ENCODE measurements at regions not wholly inside any gene's neighbourhood (a gene's known extent, or its start where the extent isn't known, plus 50 kb on each side); places are given as distances from the start of the nearest gene placed in this dataset.

GRCh38 chr2:84017010-84017409 is 442.1 kb downstream of the SUCLG1 start:
- Histone ChIP-seq H3K4me1 (ENCODE audit: insufficient read depth) (no peaks in the 10 kb centered on the region), H3K4me2 (ENCODE audit: unreplicated experiment) (no peak overlapping the region), H3K36me3 (ENCODE audit: low read depth) (no peaks in the 10 kb centered on the region), H3K9ac (no peak overlapping the region), H4K20me1 (ENCODE audit: insufficient read depth) (no peaks in the 10 kb centered on the region), H3K27me3 (replicated peaks; ENCODE audit: insufficient read depth) (no peaks in the 10 kb centered on the region), H3K9me3 (ENCODE audit: low read depth) (no peaks in the 10 kb centered on the region), H3K79me2 (ENCODE audit: insufficient read depth) (no peaks in the 10 kb centered on the region), H3K9me2 (ENCODE audit: insufficient read depth) (no peaks in the 10 kb centered on the region), H2AFZ (no peak overlapping the region), H3K27ac (no peak overlapping the region), H3F3A (ENCODE audit: insufficient read depth) (no peaks in the 10 kb centered on the region), H3K4me3 (no peak overlapping the region)
- in situ Hi-C loops (cut with MboI): no loop called here
- DNase-seq: no peak
- TF ChIP-seq EZH2phosphoT487 (IDR thresholded peaks at IDR 0.05; ENCODE audit: insufficient read depth, low read depth) (no peak), EZH2 (IDR thresholded peaks at IDR 0.05; ENCODE audit: insufficient read depth, poor library complexity, severe bottlenecking) (no peak)

GRCh38 chr2:84016183-84016582 is 442.9 kb downstream of the SUCLG1 start:
- H3K79me2 ChIP-seq (ENCODE audit: insufficient read depth): no peaks in the 10 kb centered on the region
- 33 to 42% methylated on average over 5 of the region's 5 CpGs for WGBS, 2 experiments (ENCODE audit: low coverage in 1 of 2, low lambda C conversion rate in 2 of 2, missing lambda C conversion rate in 2 of 2)
- H4K20me1 ChIP-seq (ENCODE audit: insufficient read depth): no peaks in the 10 kb centered on the region
- H2AFZ ChIP-seq: no peak overlapping the region
- no peak overlapping the region for H3K4me2 ChIP-seq (ENCODE audit: unreplicated experiment)
- H3K9ac ChIP-seq: no peak overlapping the region
- in situ Hi-C loops (cut with MboI): no loop called here
- H3K9me2 ChIP-seq (ENCODE audit: insufficient read depth): no peaks in the 10 kb centered on the region
- no peaks in the 10 kb centered on the region for H3K4me1 ChIP-seq (ENCODE audit: insufficient read depth)
- H3K4me3 ChIP-seq: no peak overlapping the region
- DNase-seq: peak; percentile 1
- no peak for TF ChIP-seq EZH2phosphoT487 (IDR thresholded peaks at IDR 0.05; ENCODE audit: insufficient read depth, low read depth)
- no peak for TF ChIP-seq EZH2 (IDR thresholded peaks at IDR 0.05; ENCODE audit: insufficient read depth, poor library complexity, severe bottlenecking)
- H3K9me3 ChIP-seq (ENCODE audit: low read depth): no peaks in the 10 kb centered on the region
- H3K36me3 ChIP-seq (ENCODE audit: low read depth): no peaks in the 10 kb centered on the region
- H3K27ac ChIP-seq: no peak overlapping the region
- H3K27me3 ChIP-seq (replicated peaks; ENCODE audit: insufficient read depth): no peaks in the 10 kb centered on the region
- no peaks in the 10 kb centered on the region for H3F3A ChIP-seq (ENCODE audit: insufficient read depth)

DNA sequence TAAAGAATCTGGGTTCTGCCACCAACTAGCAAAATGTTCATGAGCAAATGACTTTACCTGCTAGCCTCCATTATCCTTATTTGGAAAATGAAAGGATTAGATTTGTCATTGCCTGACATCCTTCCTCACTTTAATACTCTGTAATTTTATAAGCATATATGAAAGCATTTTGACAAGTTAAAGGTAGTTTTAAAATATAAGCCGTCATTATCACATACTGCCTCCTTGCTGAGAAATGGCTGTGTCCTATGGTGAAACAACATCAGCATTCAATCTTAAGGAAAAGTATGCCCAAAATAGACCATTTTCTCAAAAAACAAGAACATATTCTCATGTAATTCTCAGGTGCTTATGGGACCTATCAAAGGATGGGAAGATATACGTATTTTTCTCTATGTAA is 461.2 kb downstream of the SUCLG1 start:
- no peak for TF ChIP-seq EZH2phosphoT487 (IDR thresholded peaks at IDR 0.05; ENCODE audit: insufficient read depth, low read depth)
- TF ChIP-seq EZH2 (IDR thresholded peaks at IDR 0.05; ENCODE audit: insufficient read depth, poor library complexity, severe bottlenecking): no peak

DNA sequence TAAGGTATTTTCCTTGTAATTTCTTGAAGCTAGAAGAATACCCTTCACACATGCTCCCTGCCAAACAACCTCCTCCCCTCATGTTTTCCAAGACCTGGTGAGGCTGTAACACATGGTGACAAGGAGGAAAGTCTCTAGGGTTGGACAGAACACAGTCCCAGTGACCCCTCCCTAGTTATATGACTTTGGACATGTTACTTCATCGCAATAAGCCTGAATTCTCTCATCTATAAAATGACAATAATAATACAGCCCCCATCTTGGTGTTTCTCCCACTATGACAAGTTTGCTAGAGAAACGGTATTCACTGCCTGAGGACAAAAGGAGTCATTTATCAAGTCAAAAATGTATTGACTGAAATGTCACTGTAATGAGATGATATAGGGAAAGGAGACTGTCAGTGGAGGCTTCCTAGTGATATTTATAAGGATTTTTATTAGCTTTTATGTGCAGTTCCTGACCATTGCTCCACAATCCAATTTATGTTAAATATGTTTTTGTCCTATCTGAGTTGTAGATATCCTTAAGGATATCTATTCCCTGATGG is 464.4 kb downstream of the SUCLG1 start:
- Histone ChIP-seq H3K9me2 (ENCODE audit: insufficient read depth) (no peaks in the 10 kb centered on the region), H3K4me2 (ENCODE audit: unreplicated experiment) (no peak overlapping the region), H2AFZ (no peak overlapping the region), H4K20me1 (ENCODE audit: insufficient read depth) (no peaks in the 10 kb centered on the region), H3K9me3 (ENCODE audit: low read depth) (no peaks in the 10 kb centered on the region), H3K79me2 (ENCODE audit: insufficient read depth) (no peaks in the 10 kb centered on the region), H3F3A (ENCODE audit: insufficient read depth) (no peaks in the 10 kb centered on the region), H3K4me3 (no peak overlapping the region), H3K36me3 (ENCODE audit: low read depth) (no peaks in the 10 kb centered on the region), H3K4me1 (ENCODE audit: insufficient read depth) (no peaks in the 10 kb centered on the region), H3K27ac (no peak overlapping the region), H3K27me3 (replicated peaks; ENCODE audit: insufficient read depth) (no peaks in the 10 kb centered on the region), H3K9ac (no peak overlapping the region)
- DNase-seq: no peak
- TF ChIP-seq EZH2phosphoT487 (IDR thresholded peaks at IDR 0.05; ENCODE audit: insufficient read depth, low read depth) (no peak), EZH2 (IDR thresholded peaks at IDR 0.05; ENCODE audit: insufficient read depth, poor library complexity, severe bottlenecking) (no peak)
- in situ Hi-C loops (cut with MboI): no loop called here
- WGBS, 2 experiments (ENCODE audit: low coverage in 1 of 2, low lambda C conversion rate in 2 of 2, missing lambda C conversion rate in 2 of 2): 14 to 17% methylated on average over 2 of the region's 2 CpGs

More for the DNA sequence above, 461.2 kb downstream of the SUCLG1 start:
- H3K4me2 ChIP-seq (ENCODE audit: unreplicated experiment): no peak overlapping the region
- H2AFZ ChIP-seq: no peak overlapping the region
- H3F3A ChIP-seq (ENCODE audit: insufficient read depth): no peaks in the 10 kb centered on the region
- no peaks in the 10 kb centered on the region for H3K4me1 ChIP-seq (ENCODE audit: insufficient read depth)
- no peaks in the 10 kb centered on the region for H3K9me2 ChIP-seq (ENCODE audit: insufficient read depth)
- DNase-seq: no peak
- no peaks in the 10 kb centered on the region for H3K9me3 ChIP-seq (ENCODE audit: low read depth)
- no peak overlapping the region for H3K4me3 ChIP-seq
- no peak overlapping the region for H3K27ac ChIP-seq
- H4K20me1 ChIP-seq (ENCODE audit: insufficient read depth): no peaks in the 10 kb centered on the region
- no peaks in the 10 kb centered on the region for H3K79me2 ChIP-seq (ENCODE audit: insufficient read depth)
- no peaks in the 10 kb centered on the region for H3K36me3 ChIP-seq (ENCODE audit: low read depth)
- no peaks in the 10 kb centered on the region for H3K27me3 ChIP-seq (replicated peaks; ENCODE audit: insufficient read depth)
- 7 to 9% methylated on average over 2 of the region's 2 CpGs for WGBS, 2 experiments (ENCODE audit: low coverage in 1 of 2, low lambda C conversion rate in 2 of 2, missing lambda C conversion rate in 2 of 2)
- in situ Hi-C loops (cut with MboI): no loop called here
- H3K9ac ChIP-seq: no peak overlapping the region

All from GM23248 (cell line).